Activated CD4-positive, alpha-beta T cell treated with anti-CD3 and anti-CD28 coated beads, Interleukin-2, Interleukin-6, amounts not matched to agents 100 ng/mL and 50 ng/mL, durations not matched to agents 16 hours and 8 hours (primary cell): ENCODE measurements at regions not wholly inside any gene's neighbourhood (a gene's known extent, or its start where the extent isn't known, plus 50 kb on each side); places are given as distances from the start of the nearest gene placed in this dataset.

Source experiments
- DNase-seq: peaks from one replicate; pipeline ENCODE4 v3.0.0-alpha.2; 2020

DNA sequence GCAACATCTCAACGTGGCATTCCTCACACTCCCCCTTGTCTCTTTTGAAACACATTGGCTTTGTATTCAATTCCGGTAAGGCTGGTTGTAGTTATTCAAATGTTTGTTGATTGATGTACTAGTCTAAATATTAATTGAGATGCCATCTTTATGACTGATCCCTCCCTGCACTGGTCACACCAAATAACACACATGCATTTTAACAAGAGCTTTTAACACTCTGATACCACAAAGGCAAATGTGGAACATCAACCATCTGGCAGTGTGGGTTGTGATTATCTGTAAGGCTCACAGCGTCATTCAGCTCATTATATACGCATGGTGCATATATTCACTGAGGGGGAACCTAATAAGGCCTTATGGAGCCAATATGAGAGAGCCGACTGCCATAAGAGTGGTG is 305.0 kb downstream of the TENT4A start:
- DNase-seq, result no peak

DNA sequence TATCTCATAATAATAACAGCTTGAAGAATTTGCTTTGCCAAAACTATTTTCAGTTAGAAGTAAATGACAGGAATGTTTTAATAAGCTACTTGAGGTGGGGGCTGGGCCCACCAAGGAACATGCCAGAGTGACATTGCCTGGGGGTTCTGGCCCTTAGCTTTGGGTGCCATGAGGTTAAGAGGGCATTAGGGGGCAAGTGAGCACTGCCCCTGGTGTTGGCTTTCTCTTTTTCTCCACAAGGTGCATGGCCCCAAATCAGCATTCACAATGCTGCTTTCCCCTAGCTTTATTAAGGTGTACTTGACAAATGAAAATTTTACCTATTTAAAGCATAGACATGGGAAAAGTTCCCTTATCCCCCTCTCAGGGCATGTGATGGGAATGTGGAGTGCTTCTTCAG is 305.4 kb downstream of the TENT4A start:
- no peak for DNase-seq

DNA sequence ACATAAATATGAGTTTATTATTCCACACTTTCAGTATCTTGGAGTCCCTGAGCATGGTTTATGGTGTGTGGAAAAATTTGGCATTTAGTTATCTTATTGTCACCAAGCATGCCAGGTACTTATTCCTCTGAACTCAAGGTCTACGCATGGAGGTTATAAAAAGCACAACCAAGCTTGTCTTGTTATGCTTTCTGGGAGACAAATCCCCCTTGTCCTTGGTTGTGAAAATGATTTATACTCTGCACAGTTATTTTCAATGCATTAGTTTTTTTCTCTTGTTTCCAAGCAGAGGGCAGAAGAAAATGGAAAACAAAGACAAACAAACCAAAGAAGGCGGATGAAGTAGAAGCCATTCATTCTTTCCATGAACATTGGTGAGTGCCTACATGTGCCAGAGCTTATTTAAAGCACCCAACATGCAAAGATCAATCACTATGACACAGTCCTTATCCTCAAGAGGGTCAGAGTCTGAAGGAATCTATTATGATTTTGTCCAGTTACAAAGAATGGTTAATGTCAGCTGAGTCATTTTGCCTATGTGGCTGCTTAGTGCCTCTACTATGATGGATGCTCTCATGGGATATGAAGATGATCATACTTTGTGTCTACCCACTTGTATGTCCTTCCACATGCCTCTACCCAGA is 323.1 kb downstream of the TENT4A start:
- DNase-seq, result no peak

DNA sequence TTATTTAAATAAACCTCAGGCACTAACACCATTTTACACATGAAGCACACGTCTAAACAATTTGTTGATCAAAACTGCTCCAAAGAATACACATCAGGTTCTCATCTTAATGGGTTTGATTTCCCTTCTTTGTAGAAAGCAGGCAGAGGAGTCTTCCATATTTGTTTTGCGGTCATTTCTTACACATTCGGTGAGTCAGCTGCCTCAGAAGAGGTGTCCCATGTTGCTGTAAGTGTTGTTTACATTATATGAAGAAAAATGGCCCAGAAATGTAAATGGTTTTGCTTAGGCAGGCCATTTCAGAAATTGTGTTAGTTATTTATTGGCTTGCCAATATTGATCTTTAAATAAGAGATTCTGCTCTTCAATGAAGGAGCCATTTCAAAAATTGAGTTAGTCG is 325.8 kb downstream of the TENT4A start:
- DNase-seq, result no peak

DNA sequence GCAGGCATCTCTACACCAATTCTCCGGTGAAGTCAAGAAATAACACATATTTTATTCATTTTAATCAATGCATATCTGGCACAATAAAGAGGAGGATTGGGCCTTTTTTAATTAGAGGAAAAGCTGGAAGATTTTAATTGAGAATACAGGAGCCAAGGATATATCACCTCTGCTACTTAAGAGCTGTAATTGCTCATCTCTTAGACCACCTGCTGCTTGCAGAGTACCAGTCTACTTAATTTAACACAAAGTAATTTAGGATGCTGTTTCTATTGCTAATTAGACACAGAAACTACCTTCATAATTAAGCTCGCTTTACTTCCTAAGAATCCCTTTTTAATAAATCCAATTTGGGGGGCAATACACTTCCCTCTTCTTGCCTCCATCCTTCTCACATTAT is 326.9 kb downstream of the TENT4A start:
- DNase-seq, result no peak

DNA sequence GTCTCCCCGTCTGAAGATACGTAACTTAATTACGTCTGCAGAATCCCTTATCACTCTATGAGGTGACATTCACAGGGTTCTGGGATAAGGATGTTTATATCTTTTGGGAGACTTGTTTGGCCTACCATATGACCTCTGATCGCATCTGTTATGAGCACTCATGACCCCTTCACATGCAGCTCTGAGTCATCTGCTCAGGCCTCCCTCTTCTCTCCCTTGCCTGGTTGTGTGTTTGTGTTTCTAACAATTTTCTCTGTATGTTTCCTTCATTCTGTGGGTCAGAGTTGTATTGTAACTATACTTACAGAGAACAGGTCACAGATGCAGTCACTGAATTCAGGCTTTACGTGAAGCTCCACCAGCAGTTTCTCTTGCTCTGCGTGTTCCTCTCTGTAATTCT is 330.6 kb downstream of the TENT4A start:
- DNase-seq, result no peak

DNA sequence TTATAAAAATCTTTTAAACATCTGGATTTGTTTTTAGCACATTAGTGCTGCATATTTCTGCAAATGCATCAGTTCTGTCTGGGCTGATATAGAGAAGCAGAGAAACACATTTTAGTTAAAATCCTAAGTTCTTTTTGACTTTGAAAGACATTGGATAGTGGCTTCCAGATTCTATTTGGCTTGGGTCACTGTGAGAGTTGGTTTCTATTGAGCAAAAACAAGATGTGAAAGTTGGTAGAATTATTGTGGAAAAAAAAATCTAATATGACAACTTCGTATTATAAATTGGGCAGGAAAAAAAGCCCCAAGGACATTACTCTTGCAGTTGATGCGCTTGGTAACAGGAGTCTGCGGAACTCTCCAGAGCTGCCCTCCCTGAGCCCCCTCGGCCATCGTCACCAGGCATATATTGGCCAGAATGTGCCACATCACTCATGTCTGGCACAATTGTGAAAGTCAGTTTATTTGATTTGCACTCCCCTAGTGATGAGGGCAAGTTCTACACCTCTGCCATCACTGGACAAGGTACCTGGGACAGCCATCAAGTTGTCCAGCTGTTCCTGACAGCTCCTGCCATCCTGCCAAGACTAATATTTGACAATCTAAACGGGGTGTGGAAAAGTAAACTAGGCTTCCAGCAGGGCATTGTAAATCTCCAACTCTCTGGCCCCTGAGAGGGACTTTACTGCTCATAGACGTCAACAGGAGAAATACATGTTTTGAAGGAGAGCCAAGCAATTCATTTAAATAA is 334.5 kb downstream of the TENT4A start:
- no peak for DNase-seq

DNA sequence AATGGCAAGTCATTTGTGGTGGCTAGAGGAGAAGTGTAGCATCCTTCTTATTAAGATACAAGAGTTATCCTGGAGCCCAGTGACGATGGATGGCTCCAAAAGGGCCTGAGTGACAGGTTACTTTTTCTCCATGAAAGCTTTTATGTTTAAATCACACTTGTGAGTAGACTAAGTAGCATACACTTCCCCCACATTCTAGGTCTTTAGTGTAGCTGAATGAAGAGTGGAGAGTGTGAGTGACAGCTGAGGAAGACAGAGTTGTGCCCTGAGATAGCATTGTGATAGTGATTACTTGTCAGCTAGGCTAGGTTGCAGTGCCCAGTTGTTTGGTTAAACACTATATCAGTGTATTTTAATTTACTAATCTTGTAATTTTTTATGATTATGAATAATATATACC is 337.8 kb downstream of the TENT4A start:
- DNase-seq, result no peak

DNA sequence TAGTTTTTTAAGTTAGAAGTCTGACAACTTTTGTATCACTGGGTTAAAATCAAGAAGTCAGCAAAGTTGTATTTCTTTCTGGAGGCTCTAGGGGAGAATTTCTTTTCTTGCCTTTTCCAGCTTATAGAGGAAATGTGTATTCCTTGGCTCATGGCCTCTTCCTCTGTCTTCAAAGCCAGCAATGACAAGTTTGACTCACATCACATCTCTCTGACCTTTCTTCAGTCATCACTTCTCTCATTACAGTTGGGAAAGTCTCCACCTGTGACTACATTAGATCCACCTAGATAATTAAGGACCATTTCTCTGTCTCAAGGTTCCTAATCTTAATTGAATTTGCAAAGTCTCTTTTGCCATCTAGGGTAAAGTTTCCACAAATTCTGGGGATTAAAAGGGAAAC is 339.9 kb downstream of the TENT4A start:
- no peak for DNase-seq

DNA sequence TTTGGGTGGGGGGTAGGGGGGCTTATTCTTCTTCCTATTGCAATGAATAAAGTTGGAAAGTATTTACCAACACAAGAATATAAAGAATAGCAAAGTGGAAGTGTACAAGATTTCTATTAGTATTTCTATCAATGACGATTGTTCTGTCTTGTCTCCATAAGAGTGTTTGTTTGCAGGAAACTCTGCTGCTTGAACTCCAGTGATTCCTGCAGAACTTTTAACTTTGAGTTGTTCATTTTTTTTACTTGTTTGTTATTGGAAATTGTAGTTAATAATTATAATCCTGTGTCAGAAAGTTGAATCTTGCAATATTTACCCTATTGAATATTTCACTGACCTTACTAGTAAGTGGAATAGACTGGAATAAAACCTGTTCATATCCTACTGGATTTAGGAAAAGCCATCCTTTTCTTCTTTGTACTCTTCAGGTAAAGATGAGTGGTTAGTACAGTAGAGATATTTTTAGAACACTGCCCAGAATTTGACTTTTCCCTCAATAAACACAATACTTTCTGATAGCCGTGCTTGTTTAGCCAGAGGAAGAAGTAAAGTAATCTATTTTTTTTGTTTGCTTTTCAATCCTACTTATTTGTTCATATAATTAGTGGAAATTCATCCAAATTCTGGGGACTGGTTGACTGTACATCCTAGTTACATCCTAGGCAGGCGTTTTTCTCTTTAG is 340.4 kb downstream of the TENT4A start:
- DNase-seq, result no peak

DNA sequence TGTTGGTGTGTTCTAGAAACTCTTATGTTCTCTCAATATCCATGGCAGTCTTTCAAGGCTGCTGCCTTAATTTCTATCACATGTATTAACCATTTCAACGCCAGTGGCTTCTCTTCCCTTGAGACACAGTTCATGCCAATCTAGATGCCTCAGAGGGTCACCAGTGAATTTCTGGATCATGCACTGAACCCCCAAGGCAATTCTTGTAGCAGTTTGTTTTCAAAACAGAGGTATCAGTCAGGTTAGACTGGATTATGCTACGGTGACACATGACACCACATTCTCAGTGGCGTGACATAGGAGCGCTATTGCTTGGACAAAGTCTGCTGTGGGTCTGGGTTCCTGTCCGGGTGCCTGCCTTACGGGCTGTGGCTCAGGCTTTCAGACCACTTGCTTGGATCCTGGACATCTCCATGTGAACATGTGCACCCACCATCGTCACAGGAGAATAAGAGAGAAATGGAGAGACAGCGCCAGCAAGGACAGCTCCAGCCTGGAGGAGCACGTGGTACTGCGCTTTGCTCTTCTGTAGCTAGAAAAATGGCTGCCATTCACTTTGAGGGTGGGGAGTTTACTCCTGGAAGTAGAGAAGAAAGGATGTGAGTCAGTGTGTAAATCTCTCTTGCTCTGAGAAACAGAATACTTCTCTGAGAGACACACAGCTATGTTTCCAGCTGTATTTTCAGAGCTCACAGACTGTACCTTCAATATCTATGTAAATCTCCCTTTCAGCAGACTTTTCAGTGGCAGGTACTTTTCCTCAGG is 329.3 kb upstream of the ADCY2 start:
- DNase-seq, result no peak

DNA sequence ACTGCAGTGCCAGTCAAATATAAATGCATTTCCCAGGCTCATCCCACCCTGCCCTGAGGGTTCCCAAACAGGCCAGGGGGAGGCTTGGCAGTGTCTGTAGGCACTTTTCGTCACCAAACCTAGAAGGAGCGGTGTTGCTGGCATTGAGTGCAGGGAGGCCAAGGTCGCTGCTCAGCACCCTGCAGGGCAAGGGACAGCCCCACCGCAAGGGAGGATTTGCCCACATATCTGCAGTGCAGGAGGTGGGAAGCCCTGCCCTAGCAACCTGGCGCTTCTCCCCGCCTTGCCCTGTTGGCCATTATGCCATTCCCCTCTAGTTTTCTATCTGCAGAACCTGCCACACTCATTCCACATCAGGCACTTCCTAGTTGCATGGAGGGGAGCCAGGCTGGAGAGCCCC is 327.8 kb upstream of the ADCY2 start:
- no peak for DNase-seq

DNA sequence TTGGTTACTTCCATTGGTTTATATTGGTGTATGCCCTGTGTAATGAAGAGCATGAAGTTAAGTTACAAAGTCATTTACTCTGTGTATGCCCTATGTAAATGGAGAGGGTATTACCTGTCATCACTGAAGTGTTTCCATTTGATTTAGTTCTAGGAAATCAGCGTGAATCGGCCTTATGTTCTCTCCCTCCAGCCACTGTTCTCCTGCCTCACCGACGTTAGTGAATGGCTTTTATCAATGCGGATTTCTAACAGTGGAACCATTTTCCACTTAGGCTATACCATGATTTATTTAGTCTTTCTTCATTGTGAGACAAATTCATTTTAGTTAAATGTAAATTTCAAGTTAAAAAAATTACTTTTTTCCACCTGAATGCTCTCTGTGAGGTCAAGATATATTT is 327.0 kb upstream of the ADCY2 start:
- DNase-seq, result no peak

DNA sequence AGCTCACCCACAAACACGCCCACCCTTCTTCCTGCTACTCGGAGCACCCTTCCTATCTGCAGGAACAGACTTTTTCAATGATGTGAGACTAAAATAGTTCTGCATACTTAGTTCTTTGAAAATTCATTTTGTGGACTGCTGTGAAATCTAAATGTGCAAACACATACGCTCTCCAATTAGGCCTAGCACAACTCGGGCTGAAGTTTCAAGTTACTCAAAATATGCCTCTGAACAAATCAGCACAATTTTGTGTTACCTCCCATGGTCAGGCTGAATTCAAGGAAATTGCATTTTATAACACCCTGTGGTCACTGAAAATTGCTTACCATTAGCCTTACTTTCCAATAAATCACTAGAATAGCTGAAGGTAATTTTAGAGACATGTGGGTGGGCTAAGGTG is 323.8 kb upstream of the ADCY2 start:
- DNase-seq, result no peak

DNA sequence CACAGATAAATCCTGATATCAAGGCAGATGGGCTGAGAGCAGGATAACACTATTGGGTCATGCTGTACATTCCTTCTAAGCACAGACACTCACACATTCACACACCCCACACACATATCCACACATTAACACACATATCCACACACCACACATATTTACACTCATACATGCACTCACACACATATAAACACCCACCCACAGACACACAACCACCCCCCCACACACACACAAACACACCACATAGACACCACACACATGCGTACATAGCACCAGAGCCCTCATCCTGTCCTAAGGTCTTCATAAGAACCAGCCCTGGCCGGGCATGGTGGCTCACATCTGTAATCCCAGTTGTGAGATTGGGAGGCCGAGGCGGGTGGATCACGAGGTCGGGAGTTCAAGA is 322.3 kb upstream of the ADCY2 start:
- DNase-seq, result no peak

DNA sequence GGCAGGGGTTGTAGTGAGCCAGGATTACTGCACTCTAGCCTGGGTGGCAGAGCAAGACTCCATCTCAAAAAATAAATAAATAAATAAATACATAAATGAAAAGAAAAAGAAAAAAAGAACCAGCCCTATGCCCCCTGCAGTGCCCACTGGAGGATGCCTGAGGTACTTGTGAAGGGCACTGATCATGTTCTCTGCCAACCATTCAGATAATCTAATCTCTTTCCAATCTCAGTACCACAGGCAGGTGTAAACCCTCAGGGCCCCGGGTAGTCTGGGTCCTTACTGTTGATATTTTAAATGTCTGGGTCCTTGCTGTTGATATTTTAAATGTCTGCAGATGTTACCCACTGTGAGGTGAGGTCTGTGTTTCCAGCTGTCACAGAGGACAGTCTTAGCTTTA is 321.8 kb upstream of the ADCY2 start:
- no peak for DNase-seq

DNA sequence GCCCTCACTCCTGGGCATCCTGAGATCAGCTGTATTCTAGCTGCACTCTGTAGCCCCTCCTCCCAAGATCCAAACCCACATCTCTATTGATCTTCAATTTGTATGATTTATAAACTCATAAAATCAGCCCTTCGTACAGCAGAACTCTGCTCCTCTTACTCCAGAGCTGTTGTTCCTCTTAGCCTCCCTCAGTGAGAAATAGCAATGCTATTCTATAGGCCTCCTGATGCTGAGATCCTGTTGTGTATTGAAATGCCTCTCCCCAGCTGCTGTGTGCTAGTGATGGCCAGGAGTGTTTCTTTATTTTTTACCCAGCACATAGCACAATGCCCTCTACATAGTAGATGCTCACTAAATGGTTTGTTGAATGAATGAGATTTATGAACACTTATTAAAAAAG is 320.5 kb upstream of the ADCY2 start:
- DNase-seq, result no peak

DNA sequence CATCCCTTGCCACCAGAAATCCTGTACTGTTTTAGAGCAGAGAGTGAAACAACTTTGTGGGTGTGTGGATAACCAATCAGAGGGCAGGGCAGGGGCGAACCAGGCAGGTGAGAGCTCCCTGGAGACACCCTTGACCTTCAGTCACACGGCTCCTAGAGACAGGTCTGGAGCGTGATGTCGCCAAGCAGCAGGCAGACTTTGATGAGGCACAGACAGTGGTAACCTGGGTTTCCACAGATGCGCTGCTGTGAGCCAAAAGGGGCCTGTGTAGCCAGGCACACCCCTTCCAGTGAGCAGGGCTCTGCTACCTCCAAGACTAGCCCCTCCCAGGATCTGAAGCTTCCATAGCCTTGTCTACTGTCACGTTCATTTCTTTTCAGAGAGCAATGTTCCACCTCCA is 317.8 kb upstream of the ADCY2 start:
- DNase-seq, result no peak

DNA sequence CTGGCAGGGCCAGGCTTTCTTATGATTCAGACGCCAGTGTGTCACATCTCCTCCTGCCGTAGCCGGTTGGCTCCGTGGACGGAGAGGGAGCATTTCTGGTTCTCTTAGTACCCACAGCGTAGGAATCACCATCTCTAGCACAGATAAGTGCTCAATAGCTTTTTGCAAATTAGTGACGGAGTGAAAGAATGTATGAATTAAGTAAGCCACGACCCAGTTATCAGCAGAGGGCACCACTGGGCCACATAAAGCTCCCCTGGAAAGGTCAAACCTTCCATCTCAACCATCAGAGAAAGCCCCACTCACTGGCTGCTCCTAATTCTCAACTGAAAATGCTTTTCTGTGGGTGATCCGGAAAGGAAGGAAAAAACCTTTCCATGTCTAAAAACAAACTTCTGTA is 317.0 kb upstream of the ADCY2 start:
- peak; percentile 6 for DNase-seq

DNA sequence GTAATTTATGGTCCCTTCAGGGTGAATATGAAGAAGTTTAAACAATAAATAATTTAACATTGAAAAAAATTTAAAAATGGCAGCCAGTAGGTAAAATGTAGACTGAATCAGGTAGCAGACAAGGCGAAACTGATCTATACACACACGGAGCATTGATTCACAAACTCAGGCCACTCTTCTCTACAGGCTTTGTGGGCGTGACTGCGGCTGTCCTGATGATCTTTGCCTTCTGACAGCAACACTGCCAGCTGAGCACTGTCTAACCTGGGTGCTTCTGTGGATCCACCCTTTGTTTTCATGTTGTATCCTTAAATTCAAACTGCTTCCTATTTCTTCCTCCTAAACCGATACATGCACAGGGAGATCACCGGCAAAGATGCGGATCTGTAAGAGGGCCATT is 315.4 kb upstream of the ADCY2 start:
- no peak for DNase-seq

DNA sequence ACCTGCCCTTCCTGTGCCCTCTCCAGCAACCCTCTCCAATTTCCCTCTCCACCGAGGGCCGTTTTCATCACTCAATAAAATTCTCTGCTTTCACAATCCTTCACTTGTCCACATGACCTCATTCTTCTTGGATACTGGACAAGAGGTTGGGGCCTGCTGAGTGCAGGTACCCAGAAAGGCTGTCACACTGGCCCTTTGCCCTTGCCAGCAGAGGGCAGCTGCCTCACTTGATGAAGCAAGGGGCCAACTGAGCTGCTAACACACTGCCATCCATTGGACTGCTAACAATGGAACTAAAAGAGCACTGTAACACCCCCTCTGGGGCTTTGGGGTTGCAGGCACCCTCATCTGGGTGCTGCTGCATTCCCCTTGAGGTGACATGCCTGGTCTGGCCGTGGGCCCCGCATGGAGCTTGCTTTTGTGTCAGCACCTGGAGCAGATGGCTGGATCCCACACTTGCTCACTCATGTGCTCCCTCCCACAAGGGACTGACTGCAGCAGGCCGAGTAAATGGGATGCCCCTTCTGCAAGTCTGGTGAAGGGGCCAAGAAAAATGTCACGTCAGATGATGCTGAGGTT is 308.1 kb upstream of the ADCY2 start:
- no peak for DNase-seq

DNA sequence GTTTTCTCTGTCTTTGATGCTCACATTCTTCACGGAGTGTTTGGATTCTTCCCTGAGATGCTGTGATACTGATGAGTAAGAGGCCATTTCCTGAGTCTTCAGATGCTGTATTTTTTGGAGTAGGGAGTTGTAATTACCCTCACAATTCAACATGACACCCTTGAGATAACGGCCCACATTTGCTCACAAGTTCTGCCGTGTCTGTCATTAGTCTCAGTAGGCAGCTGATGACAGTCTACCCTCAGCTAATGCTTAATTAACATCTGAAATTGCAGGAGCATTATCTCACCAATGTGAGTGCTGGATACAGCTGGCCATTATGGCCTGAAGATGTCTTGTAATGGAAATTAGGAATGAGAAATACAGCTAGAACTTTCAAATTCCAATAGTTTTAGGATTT is 307.1 kb upstream of the ADCY2 start:
- DNase-seq, result no peak

DNA sequence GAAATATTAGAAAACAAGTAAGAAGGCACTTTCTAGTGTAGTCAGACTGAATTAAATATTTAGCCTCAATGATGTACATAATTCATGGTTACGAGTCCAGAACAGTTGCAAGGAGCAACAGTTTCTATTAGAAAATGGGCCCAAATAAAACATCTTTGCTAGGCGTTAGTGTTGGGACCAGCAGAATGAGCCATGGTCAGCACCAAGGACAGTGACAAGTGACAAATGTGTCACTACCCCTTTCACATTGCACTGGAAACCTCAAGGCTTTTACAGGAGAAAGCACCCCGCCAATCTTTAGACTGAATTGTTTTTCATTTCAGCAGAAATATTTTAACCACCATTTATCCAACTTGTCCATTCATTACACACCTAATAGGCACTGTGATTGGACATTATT is 301.3 kb upstream of the ADCY2 start:
- DNase-seq, result peak; percentile 14
